ENCODE measurements at regions not wholly inside any gene's neighbourhood (a gene's known extent, or its start where the extent isn't known, plus 50 kb on each side); places are given as distances from the start of the nearest gene placed in this dataset.
"Not testable (repeated sequence)": the region's sequence is repeated elsewhere in the genome, so short reads cannot be mapped to it uniquely, and the experiment has no call there.

GRCh38 chr18:38284972-38285371 lies 719.4 kb upstream of the CELF4 start:
- no peak for DNase-seq (ENCODE audit: low read depth)

DNA sequence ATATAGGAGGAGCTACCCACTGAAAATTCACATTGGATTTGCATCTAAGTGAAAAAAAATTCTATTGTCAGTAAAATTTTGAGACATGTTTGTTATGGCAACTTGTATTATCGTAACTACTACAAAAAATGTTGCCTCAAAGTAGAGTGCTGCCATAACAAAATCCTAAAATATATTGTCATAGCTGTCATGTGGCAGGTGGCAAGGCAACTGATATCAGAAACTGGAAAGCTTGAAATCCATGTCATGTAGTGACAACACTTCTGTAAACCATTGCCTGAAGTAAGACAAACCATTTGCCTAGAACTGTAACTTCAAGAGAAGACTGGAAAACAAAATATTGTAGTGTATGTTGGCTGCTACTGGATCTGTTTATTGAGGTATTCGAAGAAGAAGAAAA lies 697.5 kb upstream of the CELF4 start:
- DNase-seq (ENCODE audit: low read depth) = no peak

GRCh38 chr18:38262661-38263060 lies 697.1 kb upstream of the CELF4 start:
- no peak for DNase-seq (ENCODE audit: low read depth)

DNA sequence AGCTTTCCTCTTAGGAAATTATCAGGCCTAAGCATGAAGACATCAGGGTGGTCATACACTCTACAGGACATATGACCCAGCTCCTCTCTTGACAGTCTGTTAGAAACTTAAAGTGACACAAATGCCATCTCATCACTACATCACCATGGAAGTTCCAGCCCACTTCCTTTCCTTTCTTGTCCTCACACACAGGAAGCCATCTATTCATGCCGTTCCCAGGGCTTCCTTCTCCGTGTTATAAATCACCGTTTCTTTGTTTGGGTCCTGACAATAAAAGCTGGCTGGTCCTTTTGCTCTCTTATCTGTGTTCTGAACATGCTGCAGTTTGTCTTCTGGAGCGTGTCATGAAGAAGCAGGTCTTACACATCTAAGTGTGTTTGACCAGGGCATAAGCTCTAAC lies 692.1 kb upstream of the CELF4 start:
- no peak for DNase-seq (ENCODE audit: low read depth)

- DNase-seq (ENCODE audit: low read depth) = no peak
These were observed 690.8 kb upstream of the CELF4 start for GRCh38 chr18:38256366-38256765.

- no peak for DNase-seq (ENCODE audit: low read depth)
These were observed 685.4 kb upstream of the CELF4 start for GRCh38 chr18:38250971-38251370.

DNA sequence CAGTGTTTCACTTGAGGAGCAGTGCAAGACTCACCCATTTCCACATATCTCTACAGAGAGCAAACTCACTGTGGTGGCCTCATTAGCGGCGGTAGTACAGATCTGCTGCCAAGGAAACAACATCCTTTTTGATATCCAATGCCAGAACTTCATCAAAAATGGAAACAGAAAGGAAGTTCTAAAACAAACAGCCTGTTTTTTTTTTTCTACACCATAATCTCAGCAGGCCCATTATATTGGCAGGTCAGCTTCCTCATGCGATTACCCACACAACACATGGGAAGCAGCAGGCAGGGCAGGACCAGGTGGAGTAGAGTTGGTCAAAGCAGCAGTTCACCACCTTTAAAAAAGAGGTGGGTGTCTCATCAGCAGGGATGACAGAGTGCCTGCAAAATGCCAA lies 678.9 kb upstream of the CELF4 start:
- DNase-seq (ENCODE audit: low read depth) = no peak

DNA sequence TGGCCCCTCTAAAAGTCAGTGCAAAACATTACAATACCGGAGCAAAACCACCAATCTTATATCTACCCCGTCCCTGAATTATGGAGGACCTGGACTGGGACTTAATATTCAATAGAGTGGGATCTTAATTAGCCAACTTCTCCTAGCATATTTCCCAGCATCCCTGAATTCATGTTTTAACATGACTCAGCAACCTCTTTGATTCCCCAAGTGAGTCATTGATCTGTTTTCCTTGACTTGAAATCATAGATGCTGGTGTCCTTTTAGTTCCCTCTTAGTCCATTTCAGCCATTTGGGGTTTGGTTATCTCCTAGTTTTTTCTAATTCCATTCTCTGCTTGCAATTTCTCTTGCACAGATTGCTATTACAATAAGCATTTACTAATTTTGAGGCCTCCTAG lies 677.7 kb upstream of the CELF4 start:
- no peak for DNase-seq (ENCODE audit: low read depth)

GRCh38 chr18:38241736-38242135 lies 676.1 kb upstream of the CELF4 start:
- no peak for DNase-seq (ENCODE audit: low read depth)

- no peak for DNase-seq (ENCODE audit: low read depth)
These were observed 675.6 kb upstream of the CELF4 start for GRCh38 chr18:38241216-38241615.

GRCh38 chr18:38239606-38240005 lies 674.0 kb upstream of the CELF4 start:
- DNase-seq (ENCODE audit: low read depth) = no peak

DNA sequence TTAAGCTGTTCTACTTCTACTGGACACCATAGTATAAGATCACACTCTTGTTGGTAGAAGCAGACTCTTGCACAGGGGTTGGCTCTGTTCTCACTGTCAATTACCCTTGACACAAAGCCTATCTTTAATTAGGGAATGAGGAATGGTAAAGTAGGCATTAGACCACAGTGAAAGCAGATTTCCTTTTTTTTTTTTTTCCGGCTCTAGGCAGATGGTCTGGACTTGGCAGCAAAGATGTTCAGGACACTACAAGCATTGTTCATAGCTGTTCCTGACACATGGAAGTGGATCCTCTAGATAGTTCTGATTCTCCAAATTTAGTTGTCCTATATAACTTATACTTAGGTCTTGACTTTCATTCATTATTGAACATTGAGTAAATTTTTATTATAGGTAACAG lies 672.2 kb upstream of the CELF4 start:
- no peak for DNase-seq (ENCODE audit: low read depth)

GRCh38 chr18:38221476-38222100 lies 656.0 kb upstream of the CELF4 start:
- no peak for DNase-seq (ENCODE audit: low read depth)

DNA sequence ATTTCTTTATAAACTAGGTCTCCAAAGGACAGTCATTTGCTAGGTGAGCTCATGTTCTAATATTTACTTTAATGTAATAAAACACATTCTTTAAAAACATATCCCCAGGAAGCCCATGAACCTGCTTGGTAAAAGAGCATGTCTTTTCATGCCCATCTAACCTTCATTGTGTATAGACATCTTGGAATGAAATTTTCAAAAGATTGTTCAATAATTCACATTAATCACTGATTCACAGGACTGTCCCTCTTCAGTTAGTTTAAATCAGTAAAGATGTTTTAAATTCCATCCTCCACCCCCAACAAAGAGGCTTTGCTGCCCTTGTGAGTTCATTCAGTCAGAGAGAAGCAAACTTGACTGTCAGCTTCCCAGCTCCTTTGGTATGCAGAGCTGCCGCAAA lies 633.4 kb upstream of the CELF4 start:
- DNase-seq (ENCODE audit: low read depth) = no peak

- DNase-seq (ENCODE audit: low read depth) = no peak
These were observed 632.9 kb upstream of the CELF4 start for GRCh38 chr18:38198526-38198925.

GRCh38 chr18:38186491-38186890 lies 620.9 kb upstream of the CELF4 start:
- no peak for DNase-seq (ENCODE audit: low read depth)

- no peak for DNase-seq (ENCODE audit: low read depth)
These were observed 609.0 kb upstream of the CELF4 start for GRCh38 chr18:38174594-38174993.

- DNase-seq (ENCODE audit: low read depth) = no peak
These were observed 608.6 kb upstream of the CELF4 start for GRCh38 chr18:38174173-38174572.

- DNase-seq (ENCODE audit: low read depth) = no peak
These were observed 605.2 kb upstream of the CELF4 start for GRCh38 chr18:38170845-38171244.

DNA sequence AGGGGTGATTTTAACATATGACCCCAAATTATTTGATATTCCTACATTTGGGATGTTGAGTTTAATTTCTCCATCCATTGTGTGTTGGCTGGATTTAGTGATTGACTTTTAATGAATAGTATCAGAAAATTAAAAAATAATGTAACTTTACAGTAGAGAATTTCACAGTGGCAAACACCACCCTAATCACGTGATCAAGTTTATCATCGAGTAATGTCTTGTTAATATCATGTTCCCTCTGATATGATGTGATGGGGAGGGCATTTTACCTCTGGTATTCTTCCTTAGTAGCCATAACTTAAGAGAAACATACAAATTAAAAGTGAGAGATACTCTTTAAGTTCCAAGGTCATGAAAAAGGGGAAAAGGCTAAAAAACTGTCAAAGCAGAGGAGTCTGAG lies 602.0 kb upstream of the CELF4 start:
- DNase-seq (ENCODE audit: low read depth) = no peak

- not testable (repeated sequence) for DNase-seq (ENCODE audit: low read depth)
These were observed 587.5 kb upstream of the CELF4 start for GRCh38 chr18:38153116-38153515.

DNA sequence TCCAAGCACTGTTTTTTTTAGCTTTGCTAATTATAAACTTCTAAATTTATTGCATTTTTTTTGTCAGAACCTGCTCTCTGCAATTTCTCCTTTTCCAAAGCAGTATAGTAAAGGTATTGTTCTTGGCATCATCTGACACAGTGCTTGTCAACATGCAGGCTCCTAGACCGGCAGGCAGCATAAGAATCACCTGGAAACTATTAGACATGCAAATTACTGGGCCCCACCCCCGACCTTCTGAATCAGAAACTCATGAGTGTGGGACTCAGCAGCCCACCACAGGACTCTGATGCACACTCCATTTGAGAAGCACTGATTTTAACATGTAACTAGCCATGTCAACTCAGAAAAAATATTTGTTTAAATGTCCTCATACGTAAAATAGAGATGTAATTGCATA lies 551.1 kb upstream of the CELF4 start:
- no peak for DNase-seq (ENCODE audit: low read depth)

DNA sequence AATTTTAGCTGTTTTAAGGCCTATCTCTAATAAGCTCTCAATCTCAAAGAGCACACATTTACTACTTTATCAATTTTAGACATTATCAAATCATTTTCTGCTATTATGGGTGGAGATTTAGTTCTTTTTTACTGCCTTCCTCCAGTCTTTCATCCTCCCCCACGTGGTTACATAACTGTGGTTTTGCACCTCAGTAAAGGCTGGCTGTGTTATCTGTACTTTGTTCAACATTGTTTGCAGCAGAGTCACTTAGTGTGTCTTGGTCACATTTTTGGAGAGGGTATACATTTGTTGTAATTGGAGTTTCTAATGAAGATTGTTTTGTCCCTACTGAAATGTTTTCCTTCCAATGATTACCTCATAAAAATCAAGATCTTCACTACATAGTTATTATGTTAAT lies 549.6 kb upstream of the CELF4 start:
- no peak for DNase-seq (ENCODE audit: low read depth)

DNA sequence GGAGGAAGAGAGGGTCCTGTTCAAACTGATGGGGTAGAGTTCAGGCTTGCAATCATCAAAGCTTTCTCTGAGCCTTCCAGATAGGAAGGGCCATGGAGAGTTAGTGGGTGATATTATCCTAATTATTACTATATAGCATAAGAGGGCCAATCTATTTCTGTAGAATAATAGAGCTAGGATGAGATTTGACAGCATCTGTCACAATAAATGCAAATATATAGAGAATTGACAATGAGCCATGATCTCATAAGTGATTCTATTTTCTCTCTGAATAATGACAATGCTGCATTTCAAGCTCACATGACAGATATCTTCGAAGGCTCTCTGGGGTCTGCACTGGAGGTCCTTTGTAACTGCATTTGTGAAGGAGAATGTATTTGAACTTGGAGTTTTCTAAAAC lies 521.9 kb upstream of the CELF4 start:
- no peak for DNase-seq (ENCODE audit: low read depth)

GRCh38 chr18:38081516-38081915 lies 515.9 kb upstream of the CELF4 start:
- DNase-seq (ENCODE audit: low read depth) = no peak

Measured in T-helper 22 cell (primary cell).